GM12801 (cell line): ENCODE measurements at regions not wholly inside any gene's neighbourhood (a gene's known extent, or its start where the extent isn't known, plus 50 kb on each side); places are given as distances from the start of the nearest gene placed in this dataset.

Experiments used
- TF ChIP-seq, protein P1 (sequence below): IDR thresholded peaks from one replicate; pipeline ENCODE4 v1.5.1; 2011; ENCODE audit warnings: control low read depth; ENCODE audit not compliant: insufficient read length; ENCODE audit errors: extremely low read depth

DNA sequence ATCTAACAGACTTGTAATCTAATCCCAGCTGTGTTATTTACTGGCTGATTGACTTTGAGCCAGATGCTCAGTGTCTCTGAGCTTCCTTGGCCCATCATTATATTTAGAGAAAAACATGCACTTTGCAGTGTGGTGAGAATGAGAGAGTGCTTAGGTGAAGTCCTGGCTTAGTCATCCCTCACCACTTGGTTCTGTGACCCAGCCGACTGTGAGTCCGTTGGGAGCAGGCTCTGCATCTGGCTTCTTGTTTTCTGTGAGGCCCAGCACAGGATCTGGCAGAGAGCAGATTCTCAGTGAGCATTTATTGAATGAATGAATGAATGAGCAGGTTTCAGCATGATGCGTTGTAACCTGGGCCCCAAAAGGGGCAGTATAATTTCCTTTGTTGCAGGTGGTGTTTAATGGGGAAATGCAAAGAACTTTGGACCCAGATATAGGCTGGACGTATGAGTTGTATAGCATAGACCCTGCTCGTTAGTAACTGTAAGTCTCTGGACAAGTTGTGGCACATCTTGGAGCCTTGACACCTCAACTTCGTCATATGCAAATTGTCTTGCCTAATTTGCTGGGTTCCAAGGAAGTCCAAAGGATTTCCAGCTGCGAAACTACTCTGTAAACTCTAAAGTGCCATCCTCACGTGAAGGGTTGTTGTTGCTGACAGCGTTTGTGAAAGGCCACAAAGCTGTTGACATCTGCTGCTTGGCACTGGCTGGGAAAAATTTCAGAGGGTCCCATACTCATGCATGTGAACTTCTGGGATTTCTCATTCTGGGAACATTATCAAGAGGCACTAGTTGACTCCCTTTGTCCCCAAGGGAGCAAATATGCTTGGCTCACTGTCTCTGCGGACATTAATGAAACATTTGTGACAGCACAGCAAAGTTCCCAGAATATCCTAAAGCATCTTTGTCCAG lies 138.8 kb upstream of the USP24 start:
- TF ChIP-seq, protein P1, sequence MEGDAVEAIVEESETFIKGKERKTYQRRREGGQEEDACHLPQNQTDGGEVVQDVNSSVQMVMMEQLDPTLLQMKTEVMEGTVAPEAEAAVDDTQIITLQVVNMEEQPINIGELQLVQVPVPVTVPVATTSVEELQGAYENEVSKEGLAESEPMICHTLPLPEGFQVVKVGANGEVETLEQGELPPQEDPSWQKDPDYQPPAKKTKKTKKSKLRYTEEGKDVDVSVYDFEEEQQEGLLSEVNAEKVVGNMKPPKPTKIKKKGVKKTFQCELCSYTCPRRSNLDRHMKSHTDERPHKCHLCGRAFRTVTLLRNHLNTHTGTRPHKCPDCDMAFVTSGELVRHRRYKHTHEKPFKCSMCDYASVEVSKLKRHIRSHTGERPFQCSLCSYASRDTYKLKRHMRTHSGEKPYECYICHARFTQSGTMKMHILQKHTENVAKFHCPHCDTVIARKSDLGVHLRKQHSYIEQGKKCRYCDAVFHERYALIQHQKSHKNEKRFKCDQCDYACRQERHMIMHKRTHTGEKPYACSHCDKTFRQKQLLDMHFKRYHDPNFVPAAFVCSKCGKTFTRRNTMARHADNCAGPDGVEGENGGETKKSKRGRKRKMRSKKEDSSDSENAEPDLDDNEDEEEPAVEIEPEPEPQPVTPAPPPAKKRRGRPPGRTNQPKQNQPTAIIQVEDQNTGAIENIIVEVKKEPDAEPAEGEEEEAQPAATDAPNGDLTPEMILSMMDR: no peak

GRCh38 chr1:55352811-55353180 lies 137.6 kb upstream of the USP24 start:
- TF ChIP-seq, protein P1: no peak

- TF ChIP-seq, protein P1: no peak
Measured at GRCh38 chr1:55352080-55352810, 137.1 kb upstream of the USP24 start.

GRCh38 chr1:55348356-55348755 lies 133.2 kb upstream of the USP24 start:
- TF ChIP-seq, protein P1: no peak

- TF ChIP-seq, protein P1: no peak
Measured at GRCh38 chr1:55347866-55348265, 132.7 kb upstream of the USP24 start.

GRCh38 chr1:55347041-55347440 lies 131.9 kb upstream of the USP24 start:
- TF ChIP-seq, protein P1: no peak

DNA sequence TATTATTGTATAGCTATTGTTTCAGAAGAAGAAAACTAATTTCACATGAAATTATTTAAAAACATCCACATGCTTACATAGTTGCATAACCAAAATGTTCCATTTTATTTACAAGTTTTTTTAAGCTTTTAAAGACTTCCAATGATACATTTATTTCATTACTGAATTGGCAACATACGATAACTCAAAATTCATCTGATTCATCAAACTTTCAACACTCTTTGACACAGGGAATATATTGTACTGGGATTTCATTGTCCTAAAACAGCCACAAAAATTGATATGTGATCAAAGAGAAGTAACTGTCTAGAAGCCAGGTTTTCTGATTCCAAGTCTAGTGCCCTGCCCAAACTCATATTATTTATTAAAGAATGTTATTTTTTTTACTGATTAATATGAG lies 131.4 kb upstream of the USP24 start:
- TF ChIP-seq, protein P1: no peak
